NT2/D1 (cell line): ENCODE measurements at regions not wholly inside any gene's neighbourhood (a gene's known extent, or its start where the extent isn't known, plus 50 kb on each side); places are given as distances from the start of the nearest gene placed in this dataset.

ENCODE experiments used
- DNase-seq: peaks from one replicate; pipeline ENCODE4 v3.0.0-alpha.2; 2011; ENCODE audit warnings: low read depth, low spot score
- H3K27me3 ChIP-seq: 2 replicates; pipeline ENCODE4 v1.6.0; 2011; ENCODE audit warnings: mild to moderate bottlenecking; ENCODE audit not compliant: insufficient read length, insufficient read depth
- H3K36me3 ChIP-seq: 2 replicates; pipeline ENCODE4 v1.6.1; 2011; ENCODE audit warnings: mild to moderate bottlenecking, low read length, mixed read lengths; ENCODE audit not compliant: insufficient read depth, insufficient read length
- H3K4me1 ChIP-seq: 2 replicates; pipeline ENCODE4 v1.5.1; 2011; ENCODE audit not compliant: insufficient read depth, insufficient read length
- H3K4me3 ChIP-seq: 2 replicates; pipeline ENCODE4 v1.5.1; 2011; ENCODE audit warnings: low read depth; ENCODE audit not compliant: insufficient read length
- H3K9ac ChIP-seq: 2 replicates; pipeline ENCODE4 v1.6.0; 2011; ENCODE audit warnings: low read depth; ENCODE audit not compliant: insufficient read length
- H3K9me3 ChIP-seq: 2 replicates; pipeline ENCODE4 v1.5.1; 2011; ENCODE audit warnings: mild to moderate bottlenecking, low read length; ENCODE audit not compliant: insufficient read depth
- SUZ12 ChIP-seq: IDR thresholded peaks from 2 replicates; pipeline ENCODE4 v1.6.1; 2011; ENCODE audit not compliant: insufficient read length, insufficient read depth; ENCODE audit errors: extremely low read depth
- YY1 ChIP-seq: IDR thresholded peaks from 2 replicates; pipeline ENCODE4 v1.6.1; 2011; ENCODE audit not compliant: insufficient read length, insufficient read depth
- ZNF274 ChIP-seq: IDR thresholded peaks from 2 replicates; pipeline ENCODE4 v1.6.1; 2011; ENCODE audit warnings: mild to moderate bottlenecking, low read depth, low read length

- DNase-seq = no peak
- TF ChIP-seq ZNF274 = no peak
- no peak for TF ChIP-seq SUZ12
- no peak for TF ChIP-seq YY1
- H3K4me1 ChIP-seq = no peaks in the 10 kb centered on the region
- 0 out of 2 replicates have a peak, but pooled peaks cover 7% of the 10 kb centered on the region for H3K9me3 ChIP-seq
- no peak overlapping the region for H3K9ac ChIP-seq
- H3K36me3 ChIP-seq = no peaks in the 10 kb centered on the region
- no peak overlapping the region for H3K4me3 ChIP-seq
- H3K27me3 ChIP-seq = no peaks in the 10 kb centered on the region
These were observed 135.9 kb downstream of the P2RY1 start for GRCh38 chr3:152970851-152971250.

GRCh38 chr3:152971880-152972279 is 136.9 kb downstream of the P2RY1 start:
- Histone ChIP-seq H3K9me3 (0 out of 2 replicates have a peak, but pooled peaks cover 3% of the 10 kb centered on the region), H3K4me3 (no peak overlapping the region), H3K9ac (no peak overlapping the region), H3K4me1 (no peaks in the 10 kb centered on the region), H3K36me3 (no peaks in the 10 kb centered on the region), H3K27me3 (no peaks in the 10 kb centered on the region)
- DNase-seq = no peak
- TF ChIP-seq ZNF274 = no peak
- no peak for TF ChIP-seq SUZ12
- no peak for TF ChIP-seq YY1

GRCh38 chr3:152973575-152973974 is 138.6 kb downstream of the P2RY1 start:
- Histone ChIP-seq H3K4me1 (no peaks in the 10 kb centered on the region), H3K9me3 (no peaks in the 10 kb centered on the region), H3K9ac (no peak overlapping the region), H3K36me3 (no peaks in the 10 kb centered on the region), H3K27me3 (no peaks in the 10 kb centered on the region), H3K4me3 (no peak overlapping the region)
- DNase-seq = no peak
- TF ChIP-seq SUZ12 = no peak

GRCh38 chr3:152976239-152976638 is 141.3 kb downstream of the P2RY1 start:
- Histone ChIP-seq H3K9me3 (no peaks in the 10 kb centered on the region), H3K27me3 (no peaks in the 10 kb centered on the region), H3K4me3 (no peak overlapping the region), H3K4me1 (no peaks in the 10 kb centered on the region), H3K36me3 (no peaks in the 10 kb centered on the region), H3K9ac (no peak overlapping the region)
- TF ChIP-seq ZNF274 (no peak), SUZ12 (no peak), YY1 (no peak)
- no peak for DNase-seq

- no peak for DNase-seq
- Histone ChIP-seq H3K36me3 (no peaks in the 10 kb centered on the region), H3K9ac (no peak overlapping the region), H3K4me1 (no peaks in the 10 kb centered on the region), H3K27me3 (no peaks in the 10 kb centered on the region), H3K4me3 (no peak overlapping the region), H3K9me3 (no peaks in the 10 kb centered on the region)
- no peak for TF ChIP-seq ZNF274
- TF ChIP-seq SUZ12 = no peak
- no peak for TF ChIP-seq YY1
These were observed 142.4 kb downstream of the P2RY1 start for GRCh38 chr3:152977366-152977765.

GRCh38 chr3:152978152-152978551 is 143.2 kb downstream of the P2RY1 start:
- DNase-seq = no peak
- TF ChIP-seq SUZ12 (no peak), ZNF274 (no peak), YY1 (no peak)
- Histone ChIP-seq H3K4me1 (no peaks in the 10 kb centered on the region), H3K27me3 (no peaks in the 10 kb centered on the region), H3K9ac (no peak overlapping the region), H3K36me3 (no peaks in the 10 kb centered on the region), H3K9me3 (no peaks in the 10 kb centered on the region), H3K4me3 (no peak overlapping the region)

DNA sequence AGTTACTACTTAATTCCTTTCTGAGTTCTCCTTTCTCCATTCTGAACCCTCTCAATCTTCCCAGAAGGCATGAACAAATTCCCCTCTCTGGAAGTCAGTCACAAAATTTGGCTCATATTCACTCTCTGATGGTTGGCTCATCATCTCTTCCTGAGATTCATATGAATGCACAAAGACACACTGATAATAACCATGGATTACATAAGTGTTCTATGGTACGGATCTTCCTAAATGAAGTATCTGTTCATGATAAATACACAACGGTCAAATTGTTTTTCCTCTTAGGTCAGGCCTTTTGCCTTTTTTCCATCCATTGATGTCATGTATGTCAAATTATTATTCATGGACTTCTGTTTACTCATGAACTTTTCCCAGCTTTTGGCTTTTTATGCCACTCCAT is 162.6 kb downstream of the P2RY1 start:
- H3K9me3 ChIP-seq = no peaks in the 10 kb centered on the region
- TF ChIP-seq YY1 = no peak
- TF ChIP-seq ZNF274 = no peak
- no peak for TF ChIP-seq SUZ12
- H3K27me3 ChIP-seq = no peaks in the 10 kb centered on the region
- H3K36me3 ChIP-seq = no peaks in the 10 kb centered on the region
- H3K4me3 ChIP-seq = no peak overlapping the region
- no peaks in the 10 kb centered on the region for H3K4me1 ChIP-seq
- DNase-seq = no peak
- no peak overlapping the region for H3K9ac ChIP-seq

DNA sequence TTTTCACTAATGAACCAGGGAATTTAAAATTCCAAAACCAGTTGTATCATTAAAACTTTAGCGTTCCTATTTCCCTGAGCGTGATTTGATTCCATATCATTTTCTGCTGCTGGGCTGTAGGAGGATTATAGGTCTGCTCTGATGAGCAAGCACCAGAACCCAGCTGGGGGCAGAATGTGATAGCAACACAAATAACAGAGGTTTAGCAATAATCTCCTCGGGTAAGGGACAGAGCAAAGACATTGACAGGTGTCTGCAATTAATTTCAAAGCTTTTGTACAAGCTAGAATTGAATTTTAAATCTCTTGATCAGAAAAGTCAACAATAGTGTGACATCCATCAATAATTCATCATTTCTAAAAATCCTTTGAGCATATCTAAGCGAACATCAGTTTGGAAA is 163.4 kb upstream of the RAP2B start:
- no peak for DNase-seq
- H3K36me3 ChIP-seq = no peaks in the 10 kb centered on the region
- no peaks in the 10 kb centered on the region for H3K9me3 ChIP-seq
- H3K27me3 ChIP-seq = no peaks in the 10 kb centered on the region
- TF ChIP-seq YY1 (no peak), SUZ12 (no peak), ZNF274 (no peak)
- no peak overlapping the region for H3K4me3 ChIP-seq
- H3K9ac ChIP-seq = no peak overlapping the region
- H3K4me1 ChIP-seq = no peaks in the 10 kb centered on the region
